ENCODE measurements at regions not wholly inside any gene's neighbourhood (a gene's known extent, or its start where the extent isn't known, plus 50 kb on each side); places are given as distances from the start of the nearest gene placed in this dataset.

- no peak for DNase-seq
Observed at GRCh38 chr17:31609996-31610910, 218.8 kb downstream of the RAB11FIP4 start.

GRCh38 chr17:31609331-31609730 lies 217.9 kb downstream of the RAB11FIP4 start:
- DNase-seq = peak; percentile 28

DNA sequence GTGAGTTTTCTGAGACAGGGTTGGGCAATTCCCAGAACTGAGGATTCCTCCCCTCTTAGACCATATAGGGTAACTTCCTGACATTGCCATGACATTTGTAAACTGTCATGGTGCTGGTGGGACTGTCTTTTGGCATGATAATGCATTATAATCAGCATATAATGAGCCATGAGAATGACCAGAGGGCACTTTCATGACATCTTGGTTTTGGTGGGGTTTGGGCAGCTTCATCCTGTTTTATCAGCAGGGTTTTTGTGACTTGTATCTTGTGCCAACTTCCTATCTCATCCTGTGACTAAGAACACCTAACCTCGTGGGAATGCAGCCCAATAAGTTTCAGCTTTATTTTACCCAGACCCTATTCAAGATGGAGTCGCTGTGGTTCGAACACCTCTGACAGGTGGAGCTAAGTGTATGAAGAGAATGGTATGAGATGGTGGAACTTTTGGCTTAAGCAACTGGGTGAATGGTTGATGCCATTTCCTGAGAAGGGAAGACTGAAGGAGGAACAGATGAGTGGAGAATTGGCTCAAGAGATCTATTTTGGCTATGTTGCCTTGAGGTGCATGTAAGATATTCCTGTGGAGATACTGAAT lies 217.3 kb downstream of the RAB11FIP4 start:
- DNase-seq = peak; percentile 22

GRCh38 chr17:31605761-31606160 lies 214.3 kb downstream of the RAB11FIP4 start:
- DNase-seq = peak; percentile 38

GRCh38 chr17:31604936-31605335 lies 213.5 kb downstream of the RAB11FIP4 start:
- peak; percentile 40 for DNase-seq

DNA sequence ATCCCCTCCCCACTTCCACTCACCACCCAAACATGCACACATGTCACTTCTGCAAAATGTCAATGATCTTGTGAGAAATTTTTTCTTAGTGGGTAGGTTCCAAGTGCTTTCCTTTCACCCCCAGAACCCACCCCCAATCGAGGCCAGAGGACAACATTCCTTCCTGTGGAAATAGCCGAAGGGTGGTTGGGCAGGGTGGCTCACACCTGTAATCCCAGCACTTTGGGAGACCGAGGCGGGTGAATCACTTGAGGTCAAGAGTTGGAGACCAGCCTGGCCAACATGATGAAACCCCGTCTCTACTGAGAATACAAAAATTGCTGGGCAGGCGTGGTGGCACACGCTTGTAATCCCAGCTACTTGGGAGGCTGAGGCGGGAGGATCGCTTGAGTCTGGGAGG lies 208.7 kb downstream of the RAB11FIP4 start:
- DNase-seq = peak; percentile 49

GRCh38 chr17:31598921-31599571 lies 207.6 kb downstream of the RAB11FIP4 start:
- peak; percentile 59 for DNase-seq

DNA sequence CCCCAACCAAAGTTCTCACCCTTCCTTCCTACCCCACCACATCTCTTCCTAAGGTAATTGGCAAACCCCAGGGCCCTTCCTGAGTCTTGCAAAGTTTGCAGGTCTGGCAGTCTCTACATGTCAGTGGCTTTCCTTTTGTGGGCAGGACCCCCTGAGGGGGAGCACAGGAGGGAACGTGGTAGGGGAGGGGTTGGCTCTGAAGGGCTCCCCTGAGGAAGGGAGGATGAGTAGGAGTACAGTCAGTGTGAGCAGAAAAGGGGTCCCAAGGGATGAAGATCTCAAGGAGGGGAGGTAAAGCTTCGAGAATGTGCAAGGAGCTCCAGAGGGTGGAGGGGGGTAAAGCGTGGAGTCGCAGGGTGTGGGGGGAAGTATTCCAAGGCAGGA lies 206.9 kb downstream of the RAB11FIP4 start:
- peak; percentile 61 for DNase-seq

DNA sequence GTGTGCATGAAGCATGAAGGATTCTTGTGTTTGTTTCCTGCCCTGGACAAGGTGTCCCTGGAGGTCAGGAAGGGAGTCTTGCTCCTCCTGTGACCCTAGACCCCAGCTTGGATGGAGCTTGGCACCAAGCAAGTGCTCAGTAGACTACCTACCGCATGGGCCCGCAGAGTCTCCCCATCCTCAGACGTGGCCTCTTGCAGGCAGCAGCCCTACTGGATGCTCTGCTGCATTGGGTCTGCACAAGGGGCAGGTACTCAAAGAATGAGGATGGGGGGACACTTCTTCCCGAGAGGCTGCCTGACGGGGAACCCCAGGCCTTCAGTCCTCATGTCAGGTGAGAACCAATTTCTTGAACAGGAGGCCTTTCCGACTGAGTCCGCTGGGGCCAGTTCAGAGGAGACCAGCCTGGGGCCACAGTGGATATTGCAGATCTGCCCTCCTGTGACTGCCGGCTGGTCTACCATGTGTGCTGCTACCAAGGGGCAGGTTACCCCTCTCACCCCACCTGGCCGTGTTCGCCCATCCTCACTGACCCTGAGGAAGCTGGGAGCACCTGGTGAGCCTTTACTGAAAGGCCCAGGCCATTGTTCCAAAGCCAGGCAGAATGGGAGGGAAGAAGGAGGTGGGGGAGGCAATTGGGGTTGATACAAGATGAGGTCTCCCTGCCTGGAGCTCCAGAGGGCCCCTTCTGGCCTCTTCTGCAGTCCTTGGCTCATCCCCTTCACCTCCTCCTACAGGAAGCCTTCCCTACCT lies 206.3 kb downstream of the RAB11FIP4 start:
- DNase-seq = peak; percentile 51

- peak; percentile 100 for DNase-seq
Observed at GRCh38 chr17:31596382-31597323, 205.2 kb downstream of the RAB11FIP4 start.

- peak; percentile 84 for DNase-seq
Observed at GRCh38 chr17:31595666-31596381, 204.3 kb downstream of the RAB11FIP4 start.

- peak; percentile 81 for DNase-seq
Observed at GRCh38 chr17:31595076-31595475, 203.6 kb downstream of the RAB11FIP4 start.

GRCh38 chr17:31594416-31594815 lies 202.9 kb downstream of the RAB11FIP4 start:
- DNase-seq = peak; percentile 38

DNA sequence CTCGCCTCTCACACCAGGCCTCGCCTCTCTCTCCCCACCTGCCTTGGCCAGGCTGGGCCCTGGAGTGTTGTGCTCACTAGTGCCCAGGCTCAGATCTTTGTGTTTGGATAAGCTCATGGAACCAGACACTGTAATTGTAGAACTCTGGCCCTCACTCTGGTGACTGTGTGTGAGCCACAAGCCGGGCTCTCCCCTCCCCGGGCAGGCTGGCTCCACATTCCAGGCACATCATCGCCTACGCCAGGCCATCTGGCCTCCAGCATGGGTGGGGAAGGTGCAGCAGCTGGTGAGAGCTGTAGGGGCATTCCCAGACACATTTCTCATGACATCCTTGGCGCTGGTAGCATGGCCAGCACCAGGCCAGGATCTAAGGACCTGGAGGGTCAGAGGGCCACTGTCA lies 202.3 kb downstream of the RAB11FIP4 start:
- DNase-seq = peak; percentile 86

- DNase-seq = peak; percentile 24
Observed at GRCh38 chr17:31591924-31592323, 200.4 kb downstream of the RAB11FIP4 start.

DNA sequence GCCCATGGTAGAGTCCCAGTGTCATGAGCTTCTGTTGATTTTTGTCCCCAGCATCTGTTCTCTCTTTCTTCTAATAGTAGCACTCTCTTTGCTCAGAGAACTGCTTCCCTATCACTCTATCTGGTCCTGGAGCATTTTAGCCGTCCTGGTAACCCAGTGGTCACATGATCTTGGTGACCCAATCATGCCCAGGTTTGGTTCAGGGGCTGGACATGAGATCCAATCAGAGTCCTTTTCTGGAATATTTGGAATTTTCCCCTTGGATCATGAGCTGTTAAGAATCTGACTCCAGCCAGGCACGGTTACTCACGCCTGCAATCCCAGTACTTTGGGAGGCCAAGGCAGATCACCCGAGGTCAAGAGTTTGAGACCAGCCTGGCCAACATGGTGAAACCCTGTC lies 197.0 kb downstream of the RAB11FIP4 start:
- no peak for DNase-seq

DNA sequence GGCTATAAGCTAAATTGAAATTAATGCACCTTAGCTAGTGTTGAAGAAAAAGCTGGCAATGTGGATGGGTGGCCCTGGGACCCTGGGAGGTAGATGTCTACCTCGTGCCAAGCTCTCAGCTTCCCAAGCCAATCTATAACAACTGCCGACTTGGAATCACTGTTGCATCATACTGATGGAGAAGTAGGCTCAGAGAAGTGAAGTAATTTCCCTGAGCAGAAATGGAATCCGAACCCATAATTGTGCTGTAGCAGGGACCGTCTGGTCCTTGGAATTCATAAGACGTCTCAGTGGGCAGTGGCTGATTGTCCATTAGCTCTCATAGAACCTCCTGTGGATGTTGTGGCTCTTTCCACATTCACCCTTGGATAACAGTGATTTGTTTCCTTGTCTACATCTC lies 196.6 kb downstream of the RAB11FIP4 start:
- peak; percentile 21 for DNase-seq

All from islet precursor cell (in vitro differentiated cells).